ENCODE measurements at regions not wholly inside any gene's neighbourhood (a gene's known extent, or its start where the extent isn't known, plus 50 kb on each side); places are given as distances from the start of the nearest gene placed in this dataset. TPM values are rescaled to one million over a fixed set of nuclear protein-coding genes. Genes with fewer than 3 reads are reported as not detected.

Small RNAs in the stretch of these regions (small RNA-seq; reads per million reads assigned to genes)
- gene MIR4477B (ENCODE audit: low replicate concordance) (not detected), gene PTGER4P3 (ENCODE audit: low replicate concordance) (not detected), gene RNA5SP284 (ENCODE audit: low replicate concordance) (not detected)
